ENCODE measurements at regions not wholly inside any gene's neighbourhood (a gene's known extent, or its start where the extent isn't known, plus 50 kb on each side); places are given as distances from the start of the nearest gene placed in this dataset.
"Not testable (repeated sequence)": the region's sequence is repeated elsewhere in the genome, so short reads cannot be mapped to it uniquely, and the experiment has no call there.

- no peaks in the 10 kb centered on the region for H3K9me3 ChIP-seq (ENCODE audit: low read depth)
These were observed 474.7 kb downstream of the PCDH7 start for GRCh38 chr4:31194823-31195222.

GRCh38 chr4:31199644-31200043 is 479.5 kb downstream of the PCDH7 start:
- H3K4me3 ChIP-seq = no peak overlapping the region
- no peaks in the 10 kb centered on the region for H3K9me3 ChIP-seq (ENCODE audit: low read depth)
- H3K4me1 ChIP-seq (ENCODE audit: low read depth) = no peaks in the 10 kb centered on the region
- no peaks in the 10 kb centered on the region for H3K36me3 ChIP-seq
- H3K27ac ChIP-seq = no peak overlapping the region
- no peak for TF ChIP-seq CTCF (IDR thresholded peaks at IDR 0.05; ENCODE audit: low read depth, low read length)
- H3K27me3 ChIP-seq = no peaks in the 10 kb centered on the region
- DNase-seq (ENCODE audit: low read depth in 1 of 2, low spot score in 1 of 2) = no peak

More at GRCh38 chr4:31194823-31195222, 474.7 kb downstream of the PCDH7 start:
- TF ChIP-seq CTCF (IDR thresholded peaks at IDR 0.05; ENCODE audit: low read depth, low read length) = no peak
- peaks cover 10% of the 10 kb centered on the region for H3K4me1 ChIP-seq (ENCODE audit: low read depth)
- no peaks in the 10 kb centered on the region for H3K36me3 ChIP-seq
- no peak overlapping the region for H3K27ac ChIP-seq
- no peak overlapping the region for H3K4me3 ChIP-seq
- H3K27me3 ChIP-seq = no peaks in the 10 kb centered on the region
- DNase-seq (ENCODE audit: low read depth in 1 of 2, low spot score in 1 of 2) = no peak

GRCh38 chr4:31202054-31202453 is 481.9 kb downstream of the PCDH7 start:
- not testable (repeated sequence) for H3K27me3 ChIP-seq; H3K27ac ChIP-seq; H3K4me1 ChIP-seq (ENCODE audit: low read depth); H3K4me3 ChIP-seq; DNase-seq (ENCODE audit: low read depth in 1 of 2, low spot score in 1 of 2); H3K36me3 ChIP-seq; H3K9me3 ChIP-seq (ENCODE audit: low read depth)

GRCh38 chr4:31204874-31205273 is 484.7 kb downstream of the PCDH7 start:
- no peak for DNase-seq (ENCODE audit: low read depth in 1 of 2, low spot score in 1 of 2)
- no peaks in the 10 kb centered on the region for H3K27me3 ChIP-seq
- no peaks in the 10 kb centered on the region for H3K36me3 ChIP-seq
- H3K27ac ChIP-seq = no peak overlapping the region
- H3K9me3 ChIP-seq (ENCODE audit: low read depth) = no peaks in the 10 kb centered on the region
- H3K4me1 ChIP-seq (ENCODE audit: low read depth) = no peaks in the 10 kb centered on the region
- no peak for TF ChIP-seq CTCF (IDR thresholded peaks at IDR 0.05; ENCODE audit: low read depth, low read length)
- H3K4me3 ChIP-seq = no peak overlapping the region

GRCh38 chr4:31220921-31221320 is 500.8 kb downstream of the PCDH7 start:
- DNase-seq (ENCODE audit: low read depth in 1 of 2, low spot score in 1 of 2) = no peak
- TF ChIP-seq CTCF (IDR thresholded peaks at IDR 0.05; ENCODE audit: low read depth, low read length) = no peak
- Histone ChIP-seq H3K27ac (no peak overlapping the region), H3K36me3 (no peaks in the 10 kb centered on the region), H3K4me1 (ENCODE audit: low read depth) (no peaks in the 10 kb centered on the region), H3K9me3 (ENCODE audit: low read depth) (no peaks in the 10 kb centered on the region), H3K4me3 (no peak overlapping the region), H3K27me3 (no peaks in the 10 kb centered on the region)

GRCh38 chr4:31228068-31228467 is 507.9 kb downstream of the PCDH7 start:
- no peak for TF ChIP-seq CTCF (IDR thresholded peaks at IDR 0.05; ENCODE audit: low read depth, low read length)
- Histone ChIP-seq H3K27ac (no peak overlapping the region), H3K4me1 (ENCODE audit: low read depth) (no peaks in the 10 kb centered on the region), H3K4me3 (no peak overlapping the region), H3K36me3 (no peaks in the 10 kb centered on the region), H3K9me3 (ENCODE audit: low read depth) (no peaks in the 10 kb centered on the region), H3K27me3 (no peaks in the 10 kb centered on the region)
- DNase-seq (ENCODE audit: low read depth in 1 of 2, low spot score in 1 of 2) = no peak
